Mucosa of descending colon (tissue), 3 donors: ENCODE measurements at regions not wholly inside any gene's neighbourhood (a gene's known extent, or its start where the extent isn't known, plus 50 kb on each side); places are given as distances from the start of the nearest gene placed in this dataset.

ENCODE experiments used
- ATAC-seq: fragments of 200-7000 bp; cut with Tn5 transposase; one replicate; pipeline ENCODE4 v1.9.1; 2020; ENCODE audit warnings: mild to moderate bottlenecking, moderate library complexity
- DNase-seq, 3 donors: peaks; one replicate each; pipeline ENCODE4 v3.0.0-alpha.2; 2020
- H3K36me3 ChIP-seq: fragments of 200-600 bp; one replicate; pipeline ENCODE4 v1.8.0; 2021; ENCODE audit warnings: low read depth, mild to moderate bottlenecking
- H3K4me1 ChIP-seq: fragments of 200-600 bp; one replicate; pipeline ENCODE4 v1.8.0; 2021; ENCODE audit warnings: low read depth, mild to moderate bottlenecking
- H3K4me3 ChIP-seq: fragments of 200-600 bp; one replicate; pipeline ENCODE4 v1.8.0; 2021; ENCODE audit warnings: mild to moderate bottlenecking
- H3K9me3 ChIP-seq: fragments of 200-600 bp; one replicate; pipeline ENCODE4 v1.8.0; 2021; ENCODE audit warnings: mild to moderate bottlenecking
- CTCF ChIP-seq: fragments of 200-600 bp; IDR thresholded peaks from one replicate; pipeline ENCODE4 v1.8.0; 2022; ENCODE audit warnings: antibody characterized with exemption, mild to moderate bottlenecking
- intact Hi-C, 2 donors: fragments of 100-400 bp; cut with DNase I in 1 of 2; cut with micrococcal nuclease in 1 of 2; formaldehyde crosslinking; loops; one replicate each; pipeline versions ENCODE4 v1.11.0 to v1.11.1; 2022; cut with DNase I, micrococcal nuclease
- donor health status: DM: no; HTN: no; CAD: no; lungs with moderate emphysema.
- donor health status: DM: no; HTN: no; CAD: no.
- donor health status: DM: no; HTN: yes; CAD: no.

DNA sequence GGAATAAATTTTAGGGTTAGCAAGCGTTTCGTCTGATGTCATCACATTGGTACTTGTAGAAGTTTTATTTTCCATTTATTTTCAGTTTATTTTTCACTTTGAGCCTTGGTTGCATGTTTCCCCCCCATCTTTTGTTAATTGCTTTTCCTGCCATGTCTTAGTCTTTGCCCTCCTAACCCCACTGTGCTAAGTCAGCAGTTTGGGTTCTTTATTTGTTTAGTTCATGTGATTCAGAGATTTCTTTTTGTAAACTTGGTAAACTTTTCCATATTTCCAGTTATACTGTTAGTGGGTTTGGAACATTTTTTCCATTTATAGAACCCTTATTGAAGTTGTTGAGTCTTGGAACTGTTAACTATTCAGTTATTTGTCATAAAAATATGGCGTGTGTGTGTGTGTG, 252.9 kb upstream of the ANKH start:
- intact Hi-C loops, result no loop called here
- no peak overlapping the region for H3K4me3 ChIP-seq
- H3K9me3 ChIP-seq, result no peaks in the 10 kb centered on the region
- DNase-seq (no peak), ATAC-seq (no peak)
- TF ChIP-seq CTCF, result no peak
- H3K36me3 ChIP-seq, result no peaks in the 10 kb centered on the region
- H3K4me1 ChIP-seq, result no peaks in the 10 kb centered on the region

DNA sequence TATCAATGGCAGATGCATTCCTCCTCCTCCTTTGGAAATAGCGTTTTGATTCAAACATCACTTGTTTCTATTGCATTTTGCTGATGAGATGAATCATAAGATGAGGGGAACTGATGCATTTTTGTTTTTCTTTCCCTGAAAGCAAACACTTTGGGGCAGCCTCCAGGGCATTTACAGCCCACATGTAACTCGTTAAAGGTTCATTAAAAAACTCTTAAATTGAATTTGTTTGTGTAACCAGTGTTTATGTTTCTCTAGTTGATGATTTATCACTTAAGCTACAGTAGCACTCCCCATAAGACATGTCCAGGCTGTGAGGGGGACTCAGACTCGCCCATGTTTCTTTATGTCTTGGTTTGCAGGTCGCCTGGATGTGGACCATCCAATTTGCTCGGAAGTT, 246.1 kb upstream of the ANKH start:
- H3K9me3 ChIP-seq, result no peaks in the 10 kb centered on the region
- intact Hi-C loops, result no loop called here
- H3K4me3 ChIP-seq, result no peak overlapping the region
- H3K4me1 ChIP-seq, result no peaks in the 10 kb centered on the region
- no peak for TF ChIP-seq CTCF
- DNase-seq, result no peak
- no peaks in the 10 kb centered on the region for H3K36me3 ChIP-seq
- no peak for ATAC-seq

DNA sequence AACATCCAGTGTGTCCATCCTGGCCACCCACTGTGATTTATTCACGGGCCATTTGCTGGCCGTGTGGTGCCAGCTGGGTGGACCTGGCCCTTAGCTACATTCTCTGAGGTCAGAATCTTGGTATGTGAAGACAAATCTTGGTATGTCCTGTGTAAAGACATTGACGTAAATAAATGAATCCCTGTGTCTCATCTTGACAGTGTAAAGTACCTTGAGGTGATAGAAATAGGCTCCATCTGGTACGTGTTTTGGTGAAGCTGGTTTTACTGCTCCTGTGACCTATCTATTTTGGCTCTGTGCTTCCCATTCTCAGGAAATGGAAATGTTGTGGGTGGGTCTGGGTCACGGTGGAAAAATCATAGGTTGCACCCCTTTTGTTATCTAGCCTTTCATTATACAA, 245.4 kb upstream of the ANKH start:
- Histone ChIP-seq H3K4me3 (no peak overlapping the region), H3K36me3 (no peaks in the 10 kb centered on the region), H3K9me3 (no peaks in the 10 kb centered on the region), H3K4me1 (no peaks in the 10 kb centered on the region)
- ATAC-seq (no peak), DNase-seq (no peak)
- TF ChIP-seq CTCF, result no peak
- intact Hi-C loops, result no loop called here

GRCh38 chr5:15106530-15107283, 235.1 kb upstream of the ANKH start:
- intact Hi-C loops, result no loop called here
- no peaks in the 10 kb centered on the region for H3K4me1 ChIP-seq
- H3K4me3 ChIP-seq, result no peak overlapping the region

GRCh38 chr5:15105799-15106393, 234.3 kb upstream of the ANKH start:
- DNase-seq (peak in 1 of 3 donors; percentile 62), ATAC-seq (peak; percentile 76)
- no peak overlapping the region for H3K4me3 ChIP-seq
- H3K9me3 ChIP-seq, result no peaks in the 10 kb centered on the region
- no peak for TF ChIP-seq CTCF
- no peaks in the 10 kb centered on the region for H3K4me1 ChIP-seq
- intact Hi-C loops, result no loop called here
- H3K36me3 ChIP-seq, result no peaks in the 10 kb centered on the region

More at GRCh38 chr5:15106530-15107283, 235.1 kb upstream of the ANKH start:
- ATAC-seq (no peak), DNase-seq (no peak)
- no peaks in the 10 kb centered on the region for H3K36me3 ChIP-seq
- H3K9me3 ChIP-seq, result no peaks in the 10 kb centered on the region
- no peak for TF ChIP-seq CTCF
